OCI-LY7 (cell line): ENCODE measurements at regions not wholly inside any gene's neighbourhood (a gene's known extent, or its start where the extent isn't known, plus 50 kb on each side); places are given as distances from the start of the nearest gene placed in this dataset.

Experiments used
- CTCF ChIP-seq: fragments of 200-600 bp; sonication (generic); conservative IDR thresholded peaks from 2 replicates; pipeline ENCODE4 v1.5.1; 2014; ENCODE audit warnings: mild to moderate bottlenecking, antibody characterized with exemption, low read length, moderate library complexity, mixed read lengths
- EZH2phosphoT487 ChIP-seq: fragments of 200-600 bp; sonication (generic); IDR thresholded peaks from 2 replicates; pipeline ENCODE4 v1.6.1; 2018; ENCODE audit warnings: low read depth, borderline replicate concordance, mild to moderate bottlenecking, mixed run types, antibody characterized with exemption, low read length, moderate library complexity, mixed read lengths

DNA sequence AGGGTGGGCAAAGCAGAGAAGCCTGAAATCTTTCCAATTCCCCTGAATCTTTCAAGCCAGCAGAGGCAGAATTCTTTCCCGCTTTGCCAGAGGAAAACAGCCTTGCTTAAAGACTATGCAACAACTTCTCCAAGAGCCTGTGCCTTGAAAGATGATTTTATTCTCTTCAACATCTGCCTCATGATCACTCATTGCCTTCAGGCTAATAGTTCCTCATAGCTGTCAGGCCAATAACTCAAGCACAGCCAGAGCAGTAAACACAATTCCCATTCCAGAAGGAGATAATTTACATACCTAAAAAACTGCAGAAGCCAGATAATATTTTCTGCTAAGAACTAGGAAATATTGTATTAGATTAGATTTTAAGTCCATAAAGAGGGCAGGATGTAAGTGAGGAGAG lies 92.3 kb upstream of the PUM3 start:
- TF ChIP-seq CTCF (no peak), EZH2phosphoT487 (no peak)
